ENCODE measurements at regions not wholly inside any gene's neighbourhood (a gene's known extent, or its start where the extent isn't known, plus 50 kb on each side); places are given as distances from the start of the nearest gene placed in this dataset.
"Not testable (repeated sequence)": the region's sequence is repeated elsewhere in the genome, so short reads cannot be mapped to it uniquely, and the experiment has no call there.

- Histone ChIP-seq H3K9me3 (replicated peaks in 1 of 11) (no peaks in the 10 kb centered on the region), H3K4me3 (no peak overlapping the region), H3K4me1 (no peaks in the 10 kb centered on the region), H3K27me3 (no peaks in the 10 kb centered on the region), H3K4me2 (no peak overlapping the region), H3K9ac (no peak overlapping the region), H3K36me3 (no peaks in the 10 kb centered on the region), H3K27ac (no peak overlapping the region), H4K20me1 (no peaks in the 10 kb centered on the region)
- no peak for TF ChIP-seq Cebpa-rat (IDR thresholded peaks at IDR 0.05)
These were observed 615.6 kb upstream of the DPPA4 start for GRCh38 chr3:109952924-109953323.

- no peaks in the 10 kb centered on the region for H4K20me1 ChIP-seq
- H3K36me3 ChIP-seq = no peaks in the 10 kb centered on the region
- H3K4me1 ChIP-seq = peaks cover 0 to 12% (median 0%) of the 10 kb centered on the region in 10 experiments; a peak in 1 of 20 replicates
- no peak overlapping the region for H3K4me3 ChIP-seq
- H3K27me3 ChIP-seq = no peaks in the 10 kb centered on the region
- no peak overlapping the region for H3K9ac ChIP-seq
- TF ChIP-seq Cebpa-rat (IDR thresholded peaks at IDR 0.05) = no peak
- H3K9me3 ChIP-seq (replicated peaks in 1 of 11) = no peaks in the 10 kb centered on the region
- no peak overlapping the region for H3K27ac ChIP-seq
- H3K4me2 ChIP-seq = peak overlapping the region in 2 of 11 experiments; percentile 35 to 43; a peak in 2 of 22 replicates
These were observed 626.5 kb upstream of the DPPA4 start for GRCh38 chr3:109963831-109964230.

GRCh38 chr3:109973733-109974132 is 636.4 kb upstream of the DPPA4 start:
- H3K27ac ChIP-seq = no peak overlapping the region
- H3K9ac ChIP-seq = no peak overlapping the region
- TF ChIP-seq Cebpa-rat (IDR thresholded peaks at IDR 0.05) = no peak
- peaks cover 0 to 4% (median 0%) of the 10 kb centered on the region in 11 experiments; a peak in 1 of 22 replicates for H3K9me3 ChIP-seq (replicated peaks in 1 of 11)
- no peaks in the 10 kb centered on the region for H4K20me1 ChIP-seq
- no peaks in the 10 kb centered on the region for H3K36me3 ChIP-seq
- no peaks in the 10 kb centered on the region for H3K27me3 ChIP-seq
- no peak overlapping the region for H3K4me2 ChIP-seq
- no peaks in the 10 kb centered on the region for H3K4me1 ChIP-seq
- H3K4me3 ChIP-seq = no peak overlapping the region

- Histone ChIP-seq H3K36me3 (no peaks in the 10 kb centered on the region), H3K27ac (no peak overlapping the region), H3K9me3 (replicated peaks in 1 of 11) (peaks cover 0 to 4% (median 0%) of the 10 kb centered on the region in 11 experiments; a peak in 1 of 22 replicates), H3K9ac (no peak overlapping the region), H3K4me2 (no peak overlapping the region), H4K20me1 (no peaks in the 10 kb centered on the region), H3K4me1 (no peaks in the 10 kb centered on the region), H3K4me3 (no peak overlapping the region), H3K27me3 (no peaks in the 10 kb centered on the region)
- TF ChIP-seq Cebpa-rat (IDR thresholded peaks at IDR 0.05) = no peak
These were observed 640.6 kb upstream of the DPPA4 start for GRCh38 chr3:109977897-109978296.

- H3K9me3 ChIP-seq (replicated peaks in 1 of 11) = no peaks in the 10 kb centered on the region
- no peaks in the 10 kb centered on the region for H4K20me1 ChIP-seq
- H3K27ac ChIP-seq = no peak overlapping the region
- H3K4me2 ChIP-seq = no peak overlapping the region
- no peaks in the 10 kb centered on the region for H3K4me1 ChIP-seq
- no peak overlapping the region for H3K4me3 ChIP-seq
- H3K27me3 ChIP-seq = no peaks in the 10 kb centered on the region
- no peak overlapping the region for H3K9ac ChIP-seq
- no peak for TF ChIP-seq Cebpa-rat (IDR thresholded peaks at IDR 0.05)
- H3K36me3 ChIP-seq = no peaks in the 10 kb centered on the region
These were observed 644.9 kb upstream of the DPPA4 start for GRCh38 chr3:109982201-109982600.

- H3K9me3 ChIP-seq (replicated peaks in 1 of 11) = no peaks in the 10 kb centered on the region
- no peak overlapping the region for H3K9ac ChIP-seq
- no peaks in the 10 kb centered on the region for H3K4me1 ChIP-seq
- no peaks in the 10 kb centered on the region for H3K36me3 ChIP-seq
- no peaks in the 10 kb centered on the region for H3K27me3 ChIP-seq
- no peak for TF ChIP-seq Cebpa-rat (IDR thresholded peaks at IDR 0.05)
- no peaks in the 10 kb centered on the region for H4K20me1 ChIP-seq
- no peak overlapping the region for H3K4me2 ChIP-seq
- no peak overlapping the region for H3K27ac ChIP-seq
- no peak overlapping the region for H3K4me3 ChIP-seq
These were observed 647.6 kb upstream of the DPPA4 start for GRCh38 chr3:109984976-109985375.

GRCh38 chr3:109985943-109986555 is 648.7 kb upstream of the DPPA4 start:
- TF ChIP-seq Cebpa-rat (IDR thresholded peaks at IDR 0.05) = no peak
- no peaks in the 10 kb centered on the region for H3K9me3 ChIP-seq (replicated peaks in 1 of 11)
- no peak overlapping the region for H3K27ac ChIP-seq
- H3K4me1 ChIP-seq = no peaks in the 10 kb centered on the region
- H4K20me1 ChIP-seq = no peaks in the 10 kb centered on the region
- no peak overlapping the region for H3K4me3 ChIP-seq
- no peaks in the 10 kb centered on the region for H3K27me3 ChIP-seq
- no peaks in the 10 kb centered on the region for H3K36me3 ChIP-seq
- no peak overlapping the region for H3K4me2 ChIP-seq
- no peak overlapping the region for H3K9ac ChIP-seq

GRCh38 chr3:109994853-109995252 is 657.5 kb upstream of the DPPA4 start:
- no peak overlapping the region for H3K4me3 ChIP-seq
- no peaks in the 10 kb centered on the region for H4K20me1 ChIP-seq
- H3K36me3 ChIP-seq = no peaks in the 10 kb centered on the region
- no peaks in the 10 kb centered on the region for H3K4me1 ChIP-seq
- no peak for TF ChIP-seq Cebpa-rat (IDR thresholded peaks at IDR 0.05)
- no peaks in the 10 kb centered on the region for H3K9me3 ChIP-seq (replicated peaks in 1 of 11)
- H3K27me3 ChIP-seq = no peaks in the 10 kb centered on the region
- no peak overlapping the region for H3K27ac ChIP-seq
- no peak overlapping the region for H3K4me2 ChIP-seq
- no peak overlapping the region for H3K9ac ChIP-seq

GRCh38 chr3:109995377-109995776 is 658.0 kb upstream of the DPPA4 start:
- H3K4me2 ChIP-seq = no peak overlapping the region
- TF ChIP-seq Cebpa-rat (IDR thresholded peaks at IDR 0.05) = no peak
- no peaks in the 10 kb centered on the region for H4K20me1 ChIP-seq
- H3K4me3 ChIP-seq = no peak overlapping the region
- no peak overlapping the region for H3K9ac ChIP-seq
- no peaks in the 10 kb centered on the region for H3K36me3 ChIP-seq
- no peak overlapping the region for H3K27ac ChIP-seq
- H3K4me1 ChIP-seq = no peaks in the 10 kb centered on the region
- H3K9me3 ChIP-seq (replicated peaks in 1 of 11) = no peaks in the 10 kb centered on the region
- H3K27me3 ChIP-seq = no peaks in the 10 kb centered on the region

GRCh38 chr3:110001905-110002304 is 664.6 kb upstream of the DPPA4 start:
- H3K27me3 ChIP-seq, H3K27ac ChIP-seq, H3K4me3 ChIP-seq: not testable (repeated sequence)

More at GRCh38 chr3:110001905-110002304, 664.6 kb upstream of the DPPA4 start:
- not testable (repeated sequence) for H3K4me2 ChIP-seq; H3K4me1 ChIP-seq; H3K9ac ChIP-seq; H3K9me3 ChIP-seq (replicated peaks in 1 of 11); H4K20me1 ChIP-seq; H3K36me3 ChIP-seq
